Colonic mucosa (tissue), 4 donors: ENCODE measurements at regions not wholly inside any gene's neighbourhood (a gene's known extent, or its start where the extent isn't known, plus 50 kb on each side); places are given as distances from the start of the nearest gene placed in this dataset.
"Not testable (repeated sequence)": the region's sequence is repeated elsewhere in the genome, so short reads cannot be mapped to it uniquely, and the experiment has no call there.

Source experiments
- DNase-seq: peaks from one replicate; pipeline ENCODE4 v3.0.0-alpha.2; 2020
- H3K27ac ChIP-seq: fragments of 200-600 bp; one replicate; pipeline ENCODE4 v1.8.0; 2021
- H3K27me3 ChIP-seq: fragments of 200-600 bp; one replicate; pipeline ENCODE4 v1.8.0; 2021
- H3K36me3 ChIP-seq: fragments of 200-600 bp; one replicate; pipeline ENCODE4 v1.8.0; 2021
- H3K4me1 ChIP-seq: fragments of 200-600 bp; one replicate; pipeline ENCODE4 v1.8.0; 2021; ENCODE audit warnings: mild to moderate bottlenecking
- H3K4me3 ChIP-seq: fragments of 200-600 bp; one replicate; pipeline ENCODE4 v1.8.0; 2021
- H3K9ac ChIP-seq, 2 donors: one replicate each; pipeline ENCODE4 v1.7.0; 2013; ENCODE audit warnings: control low read depth in 2 of 2, low read depth in 2 of 2, low read length in 2 of 2
- H3K9me3 ChIP-seq: fragments of 200-600 bp; one replicate; pipeline ENCODE4 v1.8.0; 2021
- CTCF ChIP-seq: fragments of 200-600 bp; IDR thresholded peaks from one replicate; pipeline ENCODE4 v1.8.0; 2022; ENCODE audit warnings: antibody characterized with exemption, mild to moderate bottlenecking
- intact Hi-C: fragments of 100-400 bp; cut with DNase I; formaldehyde crosslinking; loops from one replicate; pipeline ENCODE4 v1.14.1; 2022
- donor health status: healthy.
- donor health status: DM: no; HTN: no; CAD: no.
- donor health status: DM: no; HTN: no; CAD: no.

GRCh38 chr2:144770616-144771230 is 250.8 kb upstream of the ZEB2 start:
- H3K4me3 ChIP-seq = no peak overlapping the region

GRCh38 chr2:144760939-144761338 is 241.0 kb upstream of the ZEB2 start:
- H3K9me3 ChIP-seq, H3K4me1 ChIP-seq, H3K27me3 ChIP-seq, H3K27ac ChIP-seq, intact Hi-C loops, DNase-seq, H3K36me3 ChIP-seq, H3K4me3 ChIP-seq, H3K9ac ChIP-seq: not testable (repeated sequence)

More at GRCh38 chr2:144770616-144771230, 250.8 kb upstream of the ZEB2 start:
- H3K4me1 ChIP-seq = no peaks in the 10 kb centered on the region
- no peak overlapping the region for H3K27ac ChIP-seq
- no peaks in the 10 kb centered on the region for H3K9me3 ChIP-seq
- no peaks in the 10 kb centered on the region for H3K36me3 ChIP-seq
- intact Hi-C loops = no loop called here
- no peak overlapping the region for H3K9ac ChIP-seq
- H3K27me3 ChIP-seq = no peaks in the 10 kb centered on the region
- no peak for DNase-seq
- TF ChIP-seq CTCF = no peak

- no peak for DNase-seq
- H3K27me3 ChIP-seq = no peaks in the 10 kb centered on the region
- intact Hi-C loops = no loop called here
- H3K36me3 ChIP-seq = no peaks in the 10 kb centered on the region
- no peaks in the 10 kb centered on the region for H3K9me3 ChIP-seq
- no peak overlapping the region for H3K9ac ChIP-seq
- H3K4me1 ChIP-seq = no peaks in the 10 kb centered on the region
- H3K27ac ChIP-seq = no peak overlapping the region
- H3K4me3 ChIP-seq = no peak overlapping the region
- TF ChIP-seq CTCF = no peak
Observed at GRCh38 chr2:144759746-144760145, 239.8 kb upstream of the ZEB2 start.

GRCh38 chr2:144758196-144758595 is 238.3 kb upstream of the ZEB2 start:
- H3K27ac ChIP-seq, H3K27me3 ChIP-seq, H3K9ac ChIP-seq, H3K36me3 ChIP-seq, DNase-seq, H3K4me1 ChIP-seq, intact Hi-C loops, H3K9me3 ChIP-seq, H3K4me3 ChIP-seq: not testable (repeated sequence)

- H3K27me3 ChIP-seq = no peaks in the 10 kb centered on the region
- no peak for DNase-seq
- no peak overlapping the region for H3K27ac ChIP-seq
- H3K4me1 ChIP-seq = no peaks in the 10 kb centered on the region
- no peaks in the 10 kb centered on the region for H3K9me3 ChIP-seq
- TF ChIP-seq CTCF = no peak
- H3K36me3 ChIP-seq = no peaks in the 10 kb centered on the region
- no peak overlapping the region for H3K4me3 ChIP-seq
- intact Hi-C loops = no loop called here
- no peak overlapping the region for H3K9ac ChIP-seq
Observed at GRCh38 chr2:144753416-144753815, 233.5 kb upstream of the ZEB2 start.

- no peaks in the 10 kb centered on the region for H3K9me3 ChIP-seq
- H3K9ac ChIP-seq = no peak overlapping the region
- H3K4me3 ChIP-seq = no peak overlapping the region
- no peak for TF ChIP-seq CTCF
- intact Hi-C loops = no loop called here
- H3K4me1 ChIP-seq = no peaks in the 10 kb centered on the region
- no peak overlapping the region for H3K27ac ChIP-seq
- H3K36me3 ChIP-seq = no peaks in the 10 kb centered on the region
- H3K27me3 ChIP-seq = no peaks in the 10 kb centered on the region
- DNase-seq = no peak
Observed at GRCh38 chr2:144751142-144751905, 231.4 kb upstream of the ZEB2 start.
